Uterus (tissue), 2 donors: ENCODE measurements at regions not wholly inside any gene's neighbourhood (a gene's known extent, or its start where the extent isn't known, plus 50 kb on each side); places are given as distances from the start of the nearest gene placed in this dataset.

ENCODE experiments used
- CTCF ChIP-seq, 4 experiments: fragments of 200-600 bp in 2 of 4; fragments of 450-650 bp in 2 of 4; sonication (generic) in 2 of 4; IDR thresholded peaks; one replicate each; pipeline ENCODE4 v1.5.1; 2016 to 2019; ENCODE audit warnings: antibody characterized with exemption in 4 of 4, mild to moderate bottlenecking in 2 of 4, moderate library complexity in 1 of 4
- POLR2A ChIP-seq, 2 donors: fragments of 450-650 bp; IDR thresholded peaks; one replicate each; pipeline ENCODE4 v1.6.1; 2016; ENCODE audit warnings: antibody characterized with exemption in 2 of 2, mild to moderate bottlenecking in 1 of 2, moderate library complexity in 1 of 2

DNA sequence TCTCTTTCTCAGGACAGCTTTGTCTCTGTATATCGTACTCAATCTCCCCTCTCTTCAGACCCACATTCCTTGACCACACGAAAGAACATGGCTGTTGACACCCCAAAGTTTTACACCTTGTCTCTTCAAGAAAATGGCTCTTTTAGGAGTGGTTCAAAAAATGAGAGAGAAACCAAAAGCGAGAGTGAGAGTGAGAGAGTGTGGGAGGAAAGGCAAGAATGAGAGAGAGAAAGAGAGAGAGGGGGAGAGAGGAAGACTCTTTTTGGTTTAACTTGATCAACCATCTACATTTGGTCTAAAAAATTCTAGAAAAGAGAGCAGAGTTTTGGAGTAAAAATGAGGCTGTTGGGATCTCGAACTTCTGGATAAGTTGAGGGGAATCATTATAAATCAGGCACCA, 581.8 kb upstream of the WWC1 start:
- no peak for TF ChIP-seq CTCF (IDR thresholded peaks at IDR 0.05)
- TF ChIP-seq POLR2A (IDR thresholded peaks at IDR 0.05): no peak
